CD14-positive monocyte (primary cell): ENCODE measurements at regions not wholly inside any gene's neighbourhood (a gene's known extent, or its start where the extent isn't known, plus 50 kb on each side); places are given as distances from the start of the nearest gene placed in this dataset.

Experiments used
- DNase-seq, 3 donors: peaks; one replicate each; pipeline ENCODE4 v3.0.0-alpha.2; 2011 to 2022
- H2AFZ ChIP-seq: 2 replicates; pipeline ENCODE4 v1.6.0; 2012; ENCODE audit warnings: mild to moderate bottlenecking, low read depth, low read length, inconsistent platforms; ENCODE audit not compliant: insufficient read depth, poor library complexity, severe bottlenecking
- H3K27ac ChIP-seq, 2 donors: 1 replicate in 1 of 2; 2 replicates in 1 of 2; pipeline ENCODE4 v1.5.1; 2012 to 2013; ENCODE audit warnings: low read length in 2 of 2, control low read depth in 1 of 2, inconsistent platforms in 1 of 2, low read depth in 1 of 2, mild to moderate bottlenecking in 1 of 2
- H3K27me3 ChIP-seq, 2 donors: one replicate each; pipeline versions ENCODE4 v1.6.0 to v1.6.1; 2011 to 2013; ENCODE audit warnings: low read length in 2 of 2; ENCODE audit not compliant: control insufficient read depth in 2 of 2, insufficient read depth in 2 of 2
- H3K36me3 ChIP-seq, 2 donors: replicated peaks in 1 of 2; 1 replicate in 1 of 2; 2 replicates in 1 of 2; pipeline versions ENCODE4 v1.5.1 to v1.6.1; 2012 to 2013; ENCODE audit warnings: low read length in 2 of 2, control low read depth in 1 of 2, inconsistent platforms in 1 of 2, mild to moderate bottlenecking in 1 of 2; ENCODE audit not compliant: insufficient read depth in 2 of 2, control insufficient read depth in 1 of 2
- H3K4me1 ChIP-seq, 2 donors: 1 replicate in 1 of 2; 2 replicates in 1 of 2; pipeline versions ENCODE4 v1.5.1 to v1.6.1; 2012 to 2013; ENCODE audit warnings: low read length in 2 of 2, control low read depth in 1 of 2, inconsistent platforms in 1 of 2, mild to moderate bottlenecking in 1 of 2, moderate library complexity in 1 of 2; ENCODE audit not compliant: insufficient read depth in 2 of 2, control insufficient read depth in 1 of 2
- H3K4me2 ChIP-seq: replicated peaks from 2 replicates; pipeline ENCODE3; 2012; ENCODE audit warnings: low read length, moderate library complexity, mild to moderate bottlenecking; ENCODE audit not compliant: poor library complexity, severe bottlenecking; ENCODE audit errors: extremely low read depth
- H3K4me3 ChIP-seq, 3 experiments: fragments of 200-600 bp in 1 of 3; sonication (generic) in 1 of 3; replicated peaks in 1 of 3; 1 replicate in 2 of 3; 2 replicates in 1 of 3; pipeline ENCODE4 v1.5.1; 2011 to 2013; ENCODE audit warnings: low read length in 3 of 3, mild to moderate bottlenecking in 3 of 3, control low read depth in 2 of 3, low read depth in 2 of 3, inconsistent platforms in 1 of 3, moderate library complexity in 1 of 3
- H3K79me2 ChIP-seq: 2 replicates; pipeline ENCODE4 v1.6.0; 2012; ENCODE audit warnings: mild to moderate bottlenecking, control low read depth, inconsistent platforms, low read length, moderate library complexity; ENCODE audit not compliant: insufficient read depth
- H3K9ac ChIP-seq: 2 replicates; pipeline ENCODE4 v1.6.0; 2017; ENCODE audit warnings: low read length, mild to moderate bottlenecking; ENCODE audit not compliant: insufficient read depth, poor library complexity, severe bottlenecking
- H3K9me3 ChIP-seq, 2 donors: replicated peaks in 1 of 2; 1 replicate in 1 of 2; 2 replicates in 1 of 2; pipeline versions ENCODE4 v1.5.1 to v1.6.1; 2012 to 2013; ENCODE audit warnings: low read length in 2 of 2, control low read depth in 1 of 2; ENCODE audit not compliant: control insufficient read depth in 1 of 2, insufficient read depth in 1 of 2
- H4K20me1 ChIP-seq: 2 replicates; pipeline ENCODE4 v1.6.0; 2012; ENCODE audit warnings: mild to moderate bottlenecking, low read length, control low read depth, moderate library complexity; ENCODE audit not compliant: insufficient read depth
- H3K27ac Mint-ChIP-seq, 7 donors: one replicate each; pipeline ENCODE4 v1.8.0; 2020; ENCODE audit warnings: mild to moderate bottlenecking in 7 of 7, mixed read lengths in 7 of 7, moderate library complexity in 6 of 7, inconsistent platforms in 2 of 7
- H3K27me3 Mint-ChIP-seq, 3 donors: one replicate each; pipeline ENCODE4 v1.8.0; 2021 to 2022; ENCODE audit warnings: low read depth in 3 of 3, mild to moderate bottlenecking in 3 of 3, mixed read lengths in 3 of 3, moderate library complexity in 3 of 3, inconsistent platforms in 1 of 3
- H3K36me3 Mint-ChIP-seq, 2 donors: one replicate each; pipeline ENCODE4 v1.8.0; 2020; ENCODE audit warnings: mixed read lengths in 2 of 2, inconsistent platforms in 1 of 2, mild to moderate bottlenecking in 1 of 2
- H3K4me1 Mint-ChIP-seq: one replicate; pipeline ENCODE4 v1.8.0; 2020; ENCODE audit warnings: mild to moderate bottlenecking, mixed read lengths
- H3K4me3 Mint-ChIP-seq, 2 donors: one replicate each; pipeline ENCODE4 v1.8.0; 2020; ENCODE audit warnings: mild to moderate bottlenecking in 2 of 2, mixed read lengths in 2 of 2, moderate library complexity in 1 of 2
- H3K9me3 Mint-ChIP-seq, 7 donors: one replicate each; pipeline ENCODE4 v1.8.0; 2020 to 2022; ENCODE audit warnings: mixed read lengths in 7 of 7, mild to moderate bottlenecking in 6 of 7, moderate library complexity in 6 of 7, inconsistent platforms in 2 of 7
- CTCF ChIP-seq: fragments of 200-600 bp; IDR thresholded peaks from one replicate; pipeline ENCODE4 v1.8.0; 2022; ENCODE audit warnings: antibody characterized with exemption, mild to moderate bottlenecking
- WGBS: methylation state at CpG from one replicate; pipeline ENCODE4 v1.1.5; 2013; ENCODE audit warnings: missing lambda C conversion rate; ENCODE audit not compliant: insufficient coverage; 5-methylcytosine and 5-hydroxymethylcytosine counted together
- intact Hi-C, 2 donors: fragments of 100-400 bp; cut with micrococcal nuclease; formaldehyde crosslinking; loops; one replicate each; pipeline versions ENCODE4 v1.15.0 to v1.15.1; 2023

- Histone ChIP-seq H3K79me2 (no peaks in the 10 kb centered on the region), H3K27ac (no peak overlapping the region), H3K9me3 (no peaks in the 10 kb centered on the region), H3K4me3 (no peak overlapping the region), H2AFZ (no peak overlapping the region), H3K9ac (no peak overlapping the region), H3K27me3 (no peaks in the 10 kb centered on the region), H3K36me3 (no peaks in the 10 kb centered on the region), H3K4me2 (no peak overlapping the region), H4K20me1 (no peaks in the 10 kb centered on the region), H3K4me1 (no peaks in the 10 kb centered on the region)
- no peaks in the 10 kb centered on the region for H3K4me1 Mint-ChIP-seq
- no peak overlapping the region for H3K27ac Mint-ChIP-seq
- no CpG with 5 or more reads among the region's 3 CpGs for WGBS
- intact Hi-C loops, result no loop called here
- H3K36me3 Mint-ChIP-seq, result no peaks in the 10 kb centered on the region
- DNase-seq, result no peak
- peaks cover 2 to 7% (median 5%) of the 10 kb centered on the region in 7 donors for H3K9me3 Mint-ChIP-seq
- peaks cover 0 to 3% (median 2%) of the 10 kb centered on the region in 3 donors for H3K27me3 Mint-ChIP-seq
- TF ChIP-seq CTCF, result no peak
- H3K4me3 Mint-ChIP-seq, result no peak overlapping the region
These were observed 120.4 kb downstream of the SLC5A7 start for GRCh38 chr2:108106731-108107130.

GRCh38 chr2:108111936-108112335, 125.6 kb downstream of the SLC5A7 start:
- intact Hi-C loops, result no loop called here
- H4K20me1 ChIP-seq, result no peaks in the 10 kb centered on the region
- H3K27me3 Mint-ChIP-seq, result peaks cover 0 to 2% (median 2%) of the 10 kb centered on the region in 3 donors
- peaks cover 10% of the 10 kb centered on the region in 2 donors for H3K9me3 ChIP-seq
- H3K27me3 ChIP-seq, result no peaks in the 10 kb centered on the region
- H3K27ac Mint-ChIP-seq, result no peak overlapping the region
- WGBS, result no CpG with 5 or more reads among the region's 2 CpGs
- no peaks in the 10 kb centered on the region for H3K4me1 ChIP-seq
- no peaks in the 10 kb centered on the region for H3K36me3 ChIP-seq
- no peak for TF ChIP-seq CTCF
- no peak overlapping the region for H3K9ac ChIP-seq
- DNase-seq, result no peak
- H3K4me1 Mint-ChIP-seq, result no peaks in the 10 kb centered on the region
- H3K4me3 Mint-ChIP-seq, result no peak overlapping the region
- no peaks in the 10 kb centered on the region for H3K79me2 ChIP-seq
- H3K4me2 ChIP-seq, result no peak overlapping the region
- no peaks in the 10 kb centered on the region for H3K36me3 Mint-ChIP-seq
- no peak overlapping the region for H3K4me3 ChIP-seq
- H3K9me3 Mint-ChIP-seq, result peaks cover 0 to 23% (median 10%) of the 10 kb centered on the region in 7 donors
- H2AFZ ChIP-seq, result no peak overlapping the region
- H3K27ac ChIP-seq, result no peak overlapping the region
